Ascending aorta (tissue), 2 donors: ENCODE measurements at regions not wholly inside any gene's neighbourhood (a gene's known extent, or its start where the extent isn't known, plus 50 kb on each side); places are given as distances from the start of the nearest gene placed in this dataset.

Source experiments
- DNase-seq, 2 donors: peaks; one replicate each; pipeline ENCODE4 v3.0.0-alpha.2; 2019; ENCODE audit warnings: low spot score in 2 of 2
- H3K27ac ChIP-seq, 2 donors: fragments of 200-600 bp; sonication (generic); one replicate each; pipeline ENCODE4 v1.5.1; 2016 to 2017; ENCODE audit warnings: mild to moderate bottlenecking in 1 of 2
- H3K27me3 ChIP-seq: fragments of 200-600 bp; sonication (generic); one replicate; pipeline ENCODE4 v1.5.1; 2017
- H3K36me3 ChIP-seq, 2 donors: fragments of 200-600 bp; sonication (generic); one replicate each; pipeline ENCODE4 v1.5.1; 2016
- H3K4me1 ChIP-seq, 2 donors: fragments of 200-600 bp; sonication (generic); one replicate each; pipeline ENCODE4 v1.5.1; 2016 to 2017; ENCODE audit warnings: mild to moderate bottlenecking in 1 of 2
- H3K4me3 ChIP-seq, 2 donors: fragments of 200-600 bp; sonication (generic); one replicate each; pipeline ENCODE4 v1.5.1; 2016 to 2017; ENCODE audit warnings: mild to moderate bottlenecking in 1 of 2
- H3K9me3 ChIP-seq, 2 donors: fragments of 200-600 bp; sonication (generic); one replicate each; pipeline ENCODE4 v1.5.1; 2016
- intact Hi-C: fragments of 100-400 bp; cut with DNase I; formaldehyde crosslinking; loops from one replicate; pipeline ENCODE4 v1.15.1; 2023
- TF ChIP-seq, protein P1 (sequence below), 3 experiments: fragments of 200-600 bp in 2 of 3; fragments of 450-650 bp in 1 of 3; sonication (generic) in 2 of 3; IDR thresholded peaks; one replicate each; pipeline ENCODE4 v1.5.1; 2016 to 2019; ENCODE audit warnings: antibody characterized with exemption in 3 of 3, mild to moderate bottlenecking in 1 of 3, moderate library complexity in 1 of 3

DNA sequence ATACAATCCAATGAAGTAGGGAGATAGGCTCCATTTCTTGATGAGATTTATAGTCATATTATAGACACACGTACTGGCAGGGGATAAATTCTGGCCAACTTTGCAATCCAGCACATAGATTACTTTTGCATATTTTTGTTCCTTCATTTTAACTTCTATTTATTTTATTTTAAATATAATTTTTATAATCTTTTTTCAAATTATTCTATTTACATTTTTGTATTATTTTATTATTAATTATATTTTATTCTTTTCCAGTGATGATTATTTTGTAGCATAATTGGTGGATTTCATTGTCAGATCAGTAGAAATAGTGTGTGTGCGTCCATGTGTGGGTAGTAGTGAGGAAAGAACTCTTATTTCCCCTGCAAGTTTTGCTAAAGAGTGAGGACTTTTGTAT, 980.1 kb upstream of the TYRP1 start:
- no peaks in the 10 kb centered on the region for H3K9me3 ChIP-seq
- no peak for DNase-seq
- H3K27ac ChIP-seq = no peak overlapping the region
- no peaks in the 10 kb centered on the region for H3K27me3 ChIP-seq
- no peaks in the 10 kb centered on the region for H3K4me1 ChIP-seq
- no peaks in the 10 kb centered on the region for H3K36me3 ChIP-seq
- no peak overlapping the region for H3K4me3 ChIP-seq
- TF ChIP-seq, protein P1, sequence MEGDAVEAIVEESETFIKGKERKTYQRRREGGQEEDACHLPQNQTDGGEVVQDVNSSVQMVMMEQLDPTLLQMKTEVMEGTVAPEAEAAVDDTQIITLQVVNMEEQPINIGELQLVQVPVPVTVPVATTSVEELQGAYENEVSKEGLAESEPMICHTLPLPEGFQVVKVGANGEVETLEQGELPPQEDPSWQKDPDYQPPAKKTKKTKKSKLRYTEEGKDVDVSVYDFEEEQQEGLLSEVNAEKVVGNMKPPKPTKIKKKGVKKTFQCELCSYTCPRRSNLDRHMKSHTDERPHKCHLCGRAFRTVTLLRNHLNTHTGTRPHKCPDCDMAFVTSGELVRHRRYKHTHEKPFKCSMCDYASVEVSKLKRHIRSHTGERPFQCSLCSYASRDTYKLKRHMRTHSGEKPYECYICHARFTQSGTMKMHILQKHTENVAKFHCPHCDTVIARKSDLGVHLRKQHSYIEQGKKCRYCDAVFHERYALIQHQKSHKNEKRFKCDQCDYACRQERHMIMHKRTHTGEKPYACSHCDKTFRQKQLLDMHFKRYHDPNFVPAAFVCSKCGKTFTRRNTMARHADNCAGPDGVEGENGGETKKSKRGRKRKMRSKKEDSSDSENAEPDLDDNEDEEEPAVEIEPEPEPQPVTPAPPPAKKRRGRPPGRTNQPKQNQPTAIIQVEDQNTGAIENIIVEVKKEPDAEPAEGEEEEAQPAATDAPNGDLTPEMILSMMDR (IDR thresholded peaks at IDR 0.05) = no peak
- intact Hi-C loops = no loop called here

- TF ChIP-seq, protein P1 (IDR thresholded peaks at IDR 0.05) = no peak
- H3K27ac ChIP-seq = no peak overlapping the region
- no peak for DNase-seq
- no peaks in the 10 kb centered on the region for H3K36me3 ChIP-seq
- no peaks in the 10 kb centered on the region for H3K4me1 ChIP-seq
- H3K27me3 ChIP-seq = no peaks in the 10 kb centered on the region
- no peak overlapping the region for H3K4me3 ChIP-seq
- H3K9me3 ChIP-seq = no peaks in the 10 kb centered on the region
- intact Hi-C loops = no loop called here
Measured at GRCh38 chr9:11722957-11723356, 970.2 kb upstream of the TYRP1 start.

GRCh38 chr9:11726659-11727058, 966.5 kb upstream of the TYRP1 start:
- Histone ChIP-seq H3K27me3 (no peaks in the 10 kb centered on the region), H3K9me3 (no peaks in the 10 kb centered on the region), H3K4me1 (no peaks in the 10 kb centered on the region), H3K4me3 (no peak overlapping the region), H3K27ac (no peak overlapping the region), H3K36me3 (no peaks in the 10 kb centered on the region)
- intact Hi-C loops = no loop called here
- DNase-seq = no peak
- TF ChIP-seq, protein P1 (IDR thresholded peaks at IDR 0.05) = no peak

GRCh38 chr9:11735391-11735790, 957.8 kb upstream of the TYRP1 start:
- DNase-seq = no peak
- Histone ChIP-seq H3K4me1 (no peaks in the 10 kb centered on the region), H3K27ac (no peak overlapping the region), H3K4me3 (no peak overlapping the region), H3K9me3 (peaks cover 0 to 3% of the 10 kb centered on the region in 2 donors), H3K36me3 (no peaks in the 10 kb centered on the region), H3K27me3 (no peaks in the 10 kb centered on the region)
- intact Hi-C loops = no loop called here
- TF ChIP-seq, protein P1 (IDR thresholded peaks at IDR 0.05) = no peak

GRCh38 chr9:11742471-11742870, 950.7 kb upstream of the TYRP1 start:
- TF ChIP-seq, protein P1 (IDR thresholded peaks at IDR 0.05) = no peak
- no peaks in the 10 kb centered on the region for H3K4me1 ChIP-seq
- no peaks in the 10 kb centered on the region for H3K27me3 ChIP-seq
- no peaks in the 10 kb centered on the region for H3K36me3 ChIP-seq
- H3K27ac ChIP-seq = no peak overlapping the region
- H3K9me3 ChIP-seq = no peaks in the 10 kb centered on the region
- intact Hi-C loops = no loop called here
- no peak overlapping the region for H3K4me3 ChIP-seq
- no peak for DNase-seq

GRCh38 chr9:11743356-11743755, 949.8 kb upstream of the TYRP1 start:
- Histone ChIP-seq H3K27me3 (no peaks in the 10 kb centered on the region), H3K4me1 (no peaks in the 10 kb centered on the region), H3K36me3 (no peaks in the 10 kb centered on the region), H3K4me3 (no peak overlapping the region), H3K9me3 (no peaks in the 10 kb centered on the region), H3K27ac (no peak overlapping the region)
- TF ChIP-seq, protein P1 (IDR thresholded peaks at IDR 0.05) = no peak
- no peak for DNase-seq
- intact Hi-C loops = no loop called here
